ENCODE measurements at regions not wholly inside any gene's neighbourhood (a gene's known extent, or its start where the extent isn't known, plus 50 kb on each side); places are given as distances from the start of the nearest gene placed in this dataset.

DNA sequence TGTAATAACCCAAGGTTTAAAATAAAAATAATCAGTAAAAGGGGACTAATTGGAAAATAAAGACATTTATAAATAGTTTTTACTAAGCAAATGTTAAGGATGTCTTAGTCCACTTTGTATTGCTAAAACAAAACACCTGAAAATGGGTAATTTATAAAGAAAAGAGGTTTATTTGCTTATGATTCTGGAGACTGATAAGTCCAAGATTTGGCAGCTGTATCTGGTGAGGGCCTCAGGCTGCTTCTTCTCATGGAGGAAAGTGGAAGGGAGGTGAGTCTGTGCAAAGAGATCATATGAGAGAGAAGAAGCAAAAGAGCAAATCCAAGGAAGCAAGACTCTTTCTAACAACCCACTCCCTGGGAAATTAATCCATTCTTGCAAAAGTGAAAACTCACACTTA, 299.5 kb downstream of the DSC3 start:
- TF ChIP-seq, protein P1, sequence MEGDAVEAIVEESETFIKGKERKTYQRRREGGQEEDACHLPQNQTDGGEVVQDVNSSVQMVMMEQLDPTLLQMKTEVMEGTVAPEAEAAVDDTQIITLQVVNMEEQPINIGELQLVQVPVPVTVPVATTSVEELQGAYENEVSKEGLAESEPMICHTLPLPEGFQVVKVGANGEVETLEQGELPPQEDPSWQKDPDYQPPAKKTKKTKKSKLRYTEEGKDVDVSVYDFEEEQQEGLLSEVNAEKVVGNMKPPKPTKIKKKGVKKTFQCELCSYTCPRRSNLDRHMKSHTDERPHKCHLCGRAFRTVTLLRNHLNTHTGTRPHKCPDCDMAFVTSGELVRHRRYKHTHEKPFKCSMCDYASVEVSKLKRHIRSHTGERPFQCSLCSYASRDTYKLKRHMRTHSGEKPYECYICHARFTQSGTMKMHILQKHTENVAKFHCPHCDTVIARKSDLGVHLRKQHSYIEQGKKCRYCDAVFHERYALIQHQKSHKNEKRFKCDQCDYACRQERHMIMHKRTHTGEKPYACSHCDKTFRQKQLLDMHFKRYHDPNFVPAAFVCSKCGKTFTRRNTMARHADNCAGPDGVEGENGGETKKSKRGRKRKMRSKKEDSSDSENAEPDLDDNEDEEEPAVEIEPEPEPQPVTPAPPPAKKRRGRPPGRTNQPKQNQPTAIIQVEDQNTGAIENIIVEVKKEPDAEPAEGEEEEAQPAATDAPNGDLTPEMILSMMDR (IDR thresholded peaks at IDR 0.05): no peak
- no peak for TF ChIP-seq POLR2A (IDR thresholded peaks at IDR 0.05)

All from body of pancreas (tissue), 4 donors.